H1 (cell line): ENCODE measurements at regions not wholly inside any gene's neighbourhood (a gene's known extent, or its start where the extent isn't known, plus 50 kb on each side); places are given as distances from the start of the nearest gene placed in this dataset.

ENCODE experiments used
- BACH1 ChIP-seq: IDR thresholded peaks from 2 replicates; pipeline ENCODE4 v1.6.1; 2012; ENCODE audit warnings: low read length, improper control_type of control experiment
- HDAC6 ChIP-seq: IDR thresholded peaks from one replicate; pipeline ENCODE4 v1.7.1; 2012; ENCODE audit warnings: low read depth, mild to moderate bottlenecking, inconsistent platforms, low read length, moderate library complexity
- SIX5 ChIP-seq: IDR thresholded peaks from 2 replicates; pipeline ENCODE4 v1.6.1; 2011; ENCODE audit warnings: mild to moderate bottlenecking, low read depth, low read length
- TF ChIP-seq, protein P1 (sequence below): fragments of 300-600 bp; sonication (generic); IDR thresholded peaks from 2 replicates; pipeline ENCODE4 v1.7.1; 2012; ENCODE audit warnings: low read length, moderate library complexity, mild to moderate bottlenecking, inconsistent platforms; ENCODE audit not compliant: insufficient replicate concordance

DNA sequence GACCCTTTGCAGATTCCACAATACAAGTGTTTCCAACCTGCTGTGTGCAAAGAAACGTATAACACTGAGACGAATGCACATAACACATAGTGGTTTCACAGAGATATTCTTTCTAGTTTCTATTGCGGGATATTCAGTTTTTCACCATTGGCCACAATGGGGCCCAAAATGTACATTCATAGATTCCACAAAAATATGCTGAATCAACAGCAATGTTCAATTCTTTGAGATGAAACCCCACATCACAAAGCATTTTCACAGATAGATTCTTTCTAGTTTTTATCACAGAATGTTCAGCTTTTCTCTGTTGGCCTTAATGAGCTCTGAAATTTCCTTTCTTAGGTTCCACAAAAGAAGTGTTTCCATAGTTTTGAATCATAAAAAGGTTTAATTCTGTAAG is 2472.3 kb downstream of the TP53TG3F start (continued):
- TF ChIP-seq, protein P1, sequence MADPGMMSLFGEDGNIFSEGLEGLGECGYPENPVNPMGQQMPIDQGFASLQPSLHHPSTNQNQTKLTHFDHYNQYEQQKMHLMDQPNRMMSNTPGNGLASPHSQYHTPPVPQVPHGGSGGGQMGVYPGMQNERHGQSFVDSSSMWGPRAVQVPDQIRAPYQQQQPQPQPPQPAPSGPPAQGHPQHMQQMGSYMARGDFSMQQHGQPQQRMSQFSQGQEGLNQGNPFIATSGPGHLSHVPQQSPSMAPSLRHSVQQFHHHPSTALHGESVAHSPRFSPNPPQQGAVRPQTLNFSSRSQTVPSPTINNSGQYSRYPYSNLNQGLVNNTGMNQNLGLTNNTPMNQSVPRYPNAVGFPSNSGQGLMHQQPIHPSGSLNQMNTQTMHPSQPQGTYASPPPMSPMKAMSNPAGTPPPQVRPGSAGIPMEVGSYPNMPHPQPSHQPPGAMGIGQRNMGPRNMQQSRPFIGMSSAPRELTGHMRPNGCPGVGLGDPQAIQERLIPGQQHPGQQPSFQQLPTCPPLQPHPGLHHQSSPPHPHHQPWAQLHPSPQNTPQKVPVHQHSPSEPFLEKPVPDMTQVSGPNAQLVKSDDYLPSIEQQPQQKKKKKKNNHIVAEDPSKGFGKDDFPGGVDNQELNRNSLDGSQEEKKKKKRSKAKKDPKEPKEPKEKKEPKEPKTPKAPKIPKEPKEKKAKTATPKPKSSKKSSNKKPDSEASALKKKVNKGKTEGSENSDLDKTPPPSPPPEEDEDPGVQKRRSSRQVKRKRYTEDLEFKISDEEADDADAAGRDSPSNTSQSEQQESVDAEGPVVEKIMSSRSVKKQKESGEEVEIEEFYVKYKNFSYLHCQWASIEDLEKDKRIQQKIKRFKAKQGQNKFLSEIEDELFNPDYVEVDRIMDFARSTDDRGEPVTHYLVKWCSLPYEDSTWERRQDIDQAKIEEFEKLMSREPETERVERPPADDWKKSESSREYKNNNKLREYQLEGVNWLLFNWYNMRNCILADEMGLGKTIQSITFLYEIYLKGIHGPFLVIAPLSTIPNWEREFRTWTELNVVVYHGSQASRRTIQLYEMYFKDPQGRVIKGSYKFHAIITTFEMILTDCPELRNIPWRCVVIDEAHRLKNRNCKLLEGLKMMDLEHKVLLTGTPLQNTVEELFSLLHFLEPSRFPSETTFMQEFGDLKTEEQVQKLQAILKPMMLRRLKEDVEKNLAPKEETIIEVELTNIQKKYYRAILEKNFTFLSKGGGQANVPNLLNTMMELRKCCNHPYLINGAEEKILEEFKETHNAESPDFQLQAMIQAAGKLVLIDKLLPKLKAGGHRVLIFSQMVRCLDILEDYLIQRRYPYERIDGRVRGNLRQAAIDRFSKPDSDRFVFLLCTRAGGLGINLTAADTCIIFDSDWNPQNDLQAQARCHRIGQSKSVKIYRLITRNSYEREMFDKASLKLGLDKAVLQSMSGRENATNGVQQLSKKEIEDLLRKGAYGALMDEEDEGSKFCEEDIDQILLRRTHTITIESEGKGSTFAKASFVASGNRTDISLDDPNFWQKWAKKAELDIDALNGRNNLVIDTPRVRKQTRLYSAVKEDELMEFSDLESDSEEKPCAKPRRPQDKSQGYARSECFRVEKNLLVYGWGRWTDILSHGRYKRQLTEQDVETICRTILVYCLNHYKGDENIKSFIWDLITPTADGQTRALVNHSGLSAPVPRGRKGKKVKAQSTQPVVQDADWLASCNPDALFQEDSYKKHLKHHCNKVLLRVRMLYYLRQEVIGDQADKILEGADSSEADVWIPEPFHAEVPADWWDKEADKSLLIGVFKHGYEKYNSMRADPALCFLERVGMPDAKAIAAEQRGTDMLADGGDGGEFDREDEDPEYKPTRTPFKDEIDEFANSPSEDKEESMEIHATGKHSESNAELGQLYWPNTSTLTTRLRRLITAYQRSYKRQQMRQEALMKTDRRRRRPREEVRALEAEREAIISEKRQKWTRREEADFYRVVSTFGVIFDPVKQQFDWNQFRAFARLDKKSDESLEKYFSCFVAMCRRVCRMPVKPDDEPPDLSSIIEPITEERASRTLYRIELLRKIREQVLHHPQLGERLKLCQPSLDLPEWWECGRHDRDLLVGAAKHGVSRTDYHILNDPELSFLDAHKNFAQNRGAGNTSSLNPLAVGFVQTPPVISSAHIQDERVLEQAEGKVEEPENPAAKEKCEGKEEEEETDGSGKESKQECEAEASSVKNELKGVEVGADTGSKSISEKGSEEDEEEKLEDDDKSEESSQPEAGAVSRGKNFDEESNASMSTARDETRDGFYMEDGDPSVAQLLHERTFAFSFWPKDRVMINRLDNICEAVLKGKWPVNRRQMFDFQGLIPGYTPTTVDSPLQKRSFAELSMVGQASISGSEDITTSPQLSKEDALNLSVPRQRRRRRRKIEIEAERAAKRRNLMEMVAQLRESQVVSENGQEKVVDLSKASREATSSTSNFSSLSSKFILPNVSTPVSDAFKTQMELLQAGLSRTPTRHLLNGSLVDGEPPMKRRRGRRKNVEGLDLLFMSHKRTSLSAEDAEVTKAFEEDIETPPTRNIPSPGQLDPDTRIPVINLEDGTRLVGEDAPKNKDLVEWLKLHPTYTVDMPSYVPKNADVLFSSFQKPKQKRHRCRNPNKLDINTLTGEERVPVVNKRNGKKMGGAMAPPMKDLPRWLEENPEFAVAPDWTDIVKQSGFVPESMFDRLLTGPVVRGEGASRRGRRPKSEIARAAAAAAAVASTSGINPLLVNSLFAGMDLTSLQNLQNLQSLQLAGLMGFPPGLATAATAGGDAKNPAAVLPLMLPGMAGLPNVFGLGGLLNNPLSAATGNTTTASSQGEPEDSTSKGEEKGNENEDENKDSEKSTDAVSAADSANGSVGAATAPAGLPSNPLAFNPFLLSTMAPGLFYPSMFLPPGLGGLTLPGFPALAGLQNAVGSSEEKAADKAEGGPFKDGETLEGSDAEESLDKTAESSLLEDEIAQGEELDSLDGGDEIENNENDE: no peak
- TF ChIP-seq BACH1 (no peak), SIX5 (no peak), HDAC6 (no peak)
